ENCODE measurements at regions not wholly inside any gene's neighbourhood (a gene's known extent, or its start where the extent isn't known, plus 50 kb on each side); places are given as distances from the start of the nearest gene placed in this dataset.

GRCh38 chr5:144028058-144028457 lies 142.4 kb downstream of the YIPF5 start:
- Mint-ChIP-seq H3K27ac (no peak overlapping the region), H3K4me1 (no peaks in the 10 kb centered on the region), H3K4me3 (no peak overlapping the region), H3K27me3 (peaks cover 7% of the 10 kb centered on the region), H3K9me3 (ENCODE audit: insufficient read depth) (no peaks in the 10 kb centered on the region)
- no peak overlapping the region for H2AFZ ChIP-seq (ENCODE audit: insufficient read depth, low read depth, low read length, poor library complexity, severe bottlenecking)
- CTCF ChIA-PET = no interaction called here
- DNase-seq (no peak), ATAC-seq (ENCODE audit: low read depth) (no peak)
- intact Hi-C loops (cut with micrococcal nuclease) = no loop called here
- TF ChIP-seq EZH2 (IDR thresholded peaks at IDR 0.05; ENCODE audit: borderline replicate concordance, insufficient read depth, low read depth, low read length, poor library complexity, severe bottlenecking) (no peak), CTCF (IDR thresholded peaks at IDR 0.05) (no peak)
- H3K79me2 ChIP-seq (ENCODE audit: control insufficient read depth, insufficient read depth, low read length) = no peaks in the 10 kb centered on the region
- no peaks in the 10 kb centered on the region for H3K4me1 ChIP-seq (ENCODE audit: control insufficient read depth in 2 of 2, insufficient read depth in 2 of 2, low read length in 2 of 2)
- H4K20me1 ChIP-seq (ENCODE audit: control insufficient read depth, insufficient read depth, low read length, poor library complexity, severe bottlenecking) = no peaks in the 10 kb centered on the region
- H3K27ac ChIP-seq (ENCODE audit: low read length in 2 of 2) = no peak overlapping the region
- H3K27me3 ChIP-seq (replicated peaks in 1 of 4; ENCODE audit: control extremely low read depth in 1 of 4, control insufficient read depth in 3 of 4, insufficient read depth in 4 of 4, low read length in 3 of 4) = no peaks in the 10 kb centered on the region
- POLR2A ChIA-PET = no interaction called here
- H3K9me3 ChIP-seq (ENCODE audit: control extremely low read depth in 1 of 3, control insufficient read depth in 2 of 3, insufficient read depth in 1 of 3, low read length in 2 of 3) = no peaks in the 10 kb centered on the region
- 73% methylated on average over 2 of the region's 2 CpGs for WGBS (ENCODE audit: insufficient coverage)
- H3K36me3 ChIP-seq (replicated peaks in 1 of 2; ENCODE audit: control extremely low read depth in 1 of 2, control insufficient read depth in 1 of 2, extremely low read depth in 1 of 2, insufficient read depth in 2 of 2, low read length in 1 of 2) = no peaks in the 10 kb centered on the region
- H3K4me2 ChIP-seq (replicated peaks; ENCODE audit: low read depth, low read length, poor library complexity, severe bottlenecking) = no peak overlapping the region
- H3K9ac ChIP-seq (ENCODE audit: low read length) = no peak overlapping the region
- no peak overlapping the region for H3K4me3 ChIP-seq (ENCODE audit: control extremely low read depth in 1 of 5, extremely low read depth in 1 of 5, insufficient read depth in 1 of 5, low read depth in 2 of 5, low read length in 4 of 5)

GRCh38 chr5:144028636-144029035 lies 141.8 kb downstream of the YIPF5 start:
- Mint-ChIP-seq H3K27ac (no peak overlapping the region), H3K27me3 (peaks cover 7% of the 10 kb centered on the region), H3K9me3 (ENCODE audit: insufficient read depth) (no peaks in the 10 kb centered on the region), H3K4me3 (no peak overlapping the region), H3K4me1 (no peaks in the 10 kb centered on the region)
- DNase-seq (no peak), ATAC-seq (ENCODE audit: low read depth) (no peak)
- no peak overlapping the region for H2AFZ ChIP-seq (ENCODE audit: insufficient read depth, low read depth, low read length, poor library complexity, severe bottlenecking)
- WGBS (ENCODE audit: insufficient coverage) = no CpG with 5 or more reads among the region's 2 CpGs
- TF ChIP-seq CTCF (IDR thresholded peaks at IDR 0.05) = no peak
- TF ChIP-seq EZH2 (IDR thresholded peaks at IDR 0.05; ENCODE audit: borderline replicate concordance, insufficient read depth, low read depth, low read length, poor library complexity, severe bottlenecking) = no peak
- H3K36me3 ChIP-seq (replicated peaks in 1 of 2; ENCODE audit: control extremely low read depth in 1 of 2, control insufficient read depth in 1 of 2, extremely low read depth in 1 of 2, insufficient read depth in 2 of 2, low read length in 1 of 2) = no peaks in the 10 kb centered on the region
- no peak overlapping the region for H3K9ac ChIP-seq (ENCODE audit: low read length)
- ChIA-PET CTCF (no interaction called here), POLR2A (no interaction called here)
- H3K4me2 ChIP-seq (replicated peaks; ENCODE audit: low read depth, low read length, poor library complexity, severe bottlenecking) = no peak overlapping the region
- H3K4me3 ChIP-seq (ENCODE audit: control extremely low read depth in 1 of 5, extremely low read depth in 1 of 5, insufficient read depth in 1 of 5, low read depth in 2 of 5, low read length in 4 of 5) = no peak overlapping the region
- H4K20me1 ChIP-seq (ENCODE audit: control insufficient read depth, insufficient read depth, low read length, poor library complexity, severe bottlenecking) = no peaks in the 10 kb centered on the region
- H3K9me3 ChIP-seq (ENCODE audit: control extremely low read depth in 1 of 3, control insufficient read depth in 2 of 3, insufficient read depth in 1 of 3, low read length in 2 of 3) = no peaks in the 10 kb centered on the region
- H3K27me3 ChIP-seq (replicated peaks in 1 of 4; ENCODE audit: control extremely low read depth in 1 of 4, control insufficient read depth in 3 of 4, insufficient read depth in 4 of 4, low read length in 3 of 4) = no peaks in the 10 kb centered on the region
- no peak overlapping the region for H3K27ac ChIP-seq (ENCODE audit: low read length in 2 of 2)
- intact Hi-C loops (cut with micrococcal nuclease) = no loop called here
- H3K79me2 ChIP-seq (ENCODE audit: control insufficient read depth, insufficient read depth, low read length) = no peaks in the 10 kb centered on the region
- no peaks in the 10 kb centered on the region for H3K4me1 ChIP-seq (ENCODE audit: control insufficient read depth in 2 of 2, insufficient read depth in 2 of 2, low read length in 2 of 2)
